Loucy (cell line): ENCODE measurements at regions not wholly inside any gene's neighbourhood (a gene's known extent, or its start where the extent isn't known, plus 50 kb on each side); places are given as distances from the start of the nearest gene placed in this dataset.

Experiments used
- EZH2phosphoT487 ChIP-seq: fragments of 200-600 bp; IDR thresholded peaks from 2 replicates; pipeline ENCODE4 v1.6.1; 2018; ENCODE audit warnings: antibody characterized with exemption, mild to moderate bottlenecking, moderate library complexity, borderline replicate concordance
- TF ChIP-seq, protein P1 (sequence below): fragments of 200-600 bp; sonication (generic); conservative IDR thresholded peaks from 2 replicates; pipeline ENCODE4 v1.5.1; 2014; ENCODE audit warnings: mild to moderate bottlenecking, antibody characterized with exemption, low read length

DNA sequence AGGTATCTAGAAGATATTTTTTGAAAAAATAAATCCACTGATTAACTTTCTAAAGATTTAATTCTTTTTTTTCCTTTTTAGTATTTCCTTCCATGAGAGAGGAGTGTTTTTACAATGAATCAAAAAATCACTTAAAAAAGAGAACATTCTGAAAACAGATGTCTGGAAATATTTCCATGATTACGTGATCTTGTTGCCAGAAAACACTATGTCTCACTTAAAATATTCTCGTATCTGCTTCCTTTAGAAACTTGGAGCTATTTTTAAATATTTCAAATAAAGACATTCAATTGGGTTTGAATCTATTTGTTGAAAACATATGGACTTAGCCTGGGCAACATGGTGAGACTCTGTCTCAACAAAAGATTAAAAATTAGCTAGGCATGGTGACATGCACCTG lies 232.8 kb upstream of the RASGEF1B start:
- TF ChIP-seq, protein P1, sequence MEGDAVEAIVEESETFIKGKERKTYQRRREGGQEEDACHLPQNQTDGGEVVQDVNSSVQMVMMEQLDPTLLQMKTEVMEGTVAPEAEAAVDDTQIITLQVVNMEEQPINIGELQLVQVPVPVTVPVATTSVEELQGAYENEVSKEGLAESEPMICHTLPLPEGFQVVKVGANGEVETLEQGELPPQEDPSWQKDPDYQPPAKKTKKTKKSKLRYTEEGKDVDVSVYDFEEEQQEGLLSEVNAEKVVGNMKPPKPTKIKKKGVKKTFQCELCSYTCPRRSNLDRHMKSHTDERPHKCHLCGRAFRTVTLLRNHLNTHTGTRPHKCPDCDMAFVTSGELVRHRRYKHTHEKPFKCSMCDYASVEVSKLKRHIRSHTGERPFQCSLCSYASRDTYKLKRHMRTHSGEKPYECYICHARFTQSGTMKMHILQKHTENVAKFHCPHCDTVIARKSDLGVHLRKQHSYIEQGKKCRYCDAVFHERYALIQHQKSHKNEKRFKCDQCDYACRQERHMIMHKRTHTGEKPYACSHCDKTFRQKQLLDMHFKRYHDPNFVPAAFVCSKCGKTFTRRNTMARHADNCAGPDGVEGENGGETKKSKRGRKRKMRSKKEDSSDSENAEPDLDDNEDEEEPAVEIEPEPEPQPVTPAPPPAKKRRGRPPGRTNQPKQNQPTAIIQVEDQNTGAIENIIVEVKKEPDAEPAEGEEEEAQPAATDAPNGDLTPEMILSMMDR: no peak
- no peak for TF ChIP-seq EZH2phosphoT487
